GM18505 (cell line): ENCODE measurements at regions not wholly inside any gene's neighbourhood (a gene's known extent, or its start where the extent isn't known, plus 50 kb on each side); places are given as distances from the start of the nearest gene placed in this dataset.

Experiments
- ATAC-seq: cut with Tn5 transposase; IDR thresholded peaks from one replicate; pipeline ENCODE4 v1.9.1; 2021; ENCODE audit not compliant: unreplicated experiment
- POLR2A ChIP-seq: IDR thresholded peaks from 4 replicates; pipeline ENCODE4 v1.6.1; 2011; ENCODE audit warnings: borderline replicate concordance; ENCODE audit not compliant: insufficient read depth, insufficient read length; ENCODE audit errors: extremely low read depth

- TF ChIP-seq POLR2A, result no peak
- no peak for ATAC-seq
Measured at GRCh38 chr7:8913682-8914081, 480.3 kb downstream of the NXPH1 start.

- no peak for ATAC-seq
- no peak for TF ChIP-seq POLR2A
Measured at GRCh38 chr7:8921807-8922206, 488.4 kb downstream of the NXPH1 start.

GRCh38 chr7:8922726-8923125, 489.3 kb downstream of the NXPH1 start:
- no peak for TF ChIP-seq POLR2A
- ATAC-seq, result no peak

DNA sequence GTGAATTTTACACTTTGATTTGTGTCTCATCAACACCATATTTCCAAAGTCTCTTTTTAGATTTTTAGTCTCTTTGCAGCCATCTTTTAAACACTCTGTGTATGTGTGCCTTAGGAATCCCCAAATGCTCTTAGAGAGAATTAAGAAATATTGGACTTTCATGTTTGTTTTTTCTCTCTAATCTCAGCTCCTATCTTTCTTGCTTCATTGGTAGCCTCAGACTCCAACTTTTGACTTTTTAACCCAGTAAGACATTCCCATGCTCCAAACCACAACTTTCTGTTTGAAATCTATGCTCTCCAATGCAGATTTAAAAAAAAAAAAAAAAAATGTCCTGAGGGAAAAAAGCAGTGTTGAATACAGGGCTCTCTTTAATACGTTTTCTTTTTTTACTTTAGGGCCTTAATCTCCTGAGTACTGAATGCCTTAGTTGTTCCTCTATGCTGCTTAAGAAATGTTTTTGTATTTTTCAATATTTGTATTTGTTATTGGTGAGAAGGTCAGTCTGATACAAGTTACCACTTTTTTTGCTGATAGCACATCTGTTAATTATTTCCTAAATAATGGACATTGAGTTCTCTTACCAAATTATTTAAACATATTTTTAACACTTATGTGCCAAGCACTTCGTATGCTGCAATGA, 489.9 kb downstream of the NXPH1 start:
- ATAC-seq, result no peak
- no peak for TF ChIP-seq POLR2A

DNA sequence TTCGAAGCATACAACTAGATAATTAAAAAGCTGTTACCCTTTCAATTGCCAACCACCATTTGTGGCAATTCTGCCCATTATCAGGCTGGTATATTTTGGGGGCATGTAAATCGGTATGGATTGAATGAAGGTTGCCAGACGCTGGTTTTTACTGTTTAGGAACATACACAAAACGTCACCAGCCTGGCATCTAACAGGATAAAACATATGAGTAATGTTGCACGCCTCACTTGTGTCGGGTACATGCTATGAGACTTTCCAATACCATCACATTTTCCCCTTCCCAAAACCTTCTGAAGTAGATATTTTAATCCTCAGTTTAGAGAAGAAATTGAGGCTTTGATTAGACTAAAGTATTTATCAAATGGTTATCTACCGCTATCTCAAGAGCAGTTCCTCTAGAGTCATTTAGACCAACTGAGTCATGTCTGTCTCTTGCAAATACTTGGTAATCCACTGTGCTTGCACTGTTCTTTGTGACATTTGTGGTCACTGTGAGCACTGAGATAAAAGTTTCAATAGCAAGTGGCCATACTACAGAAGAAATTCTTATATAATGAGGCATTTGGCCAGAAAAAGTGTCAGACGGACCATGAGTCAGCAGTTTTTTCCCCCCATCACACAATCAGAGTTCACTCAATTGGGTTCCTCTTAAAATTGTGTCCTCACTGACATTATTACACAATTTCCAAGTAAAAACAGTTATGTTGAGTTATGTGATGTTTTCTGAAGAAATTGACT, 498.7 kb downstream of the NXPH1 start:
- no peak for ATAC-seq
- no peak for TF ChIP-seq POLR2A

DNA sequence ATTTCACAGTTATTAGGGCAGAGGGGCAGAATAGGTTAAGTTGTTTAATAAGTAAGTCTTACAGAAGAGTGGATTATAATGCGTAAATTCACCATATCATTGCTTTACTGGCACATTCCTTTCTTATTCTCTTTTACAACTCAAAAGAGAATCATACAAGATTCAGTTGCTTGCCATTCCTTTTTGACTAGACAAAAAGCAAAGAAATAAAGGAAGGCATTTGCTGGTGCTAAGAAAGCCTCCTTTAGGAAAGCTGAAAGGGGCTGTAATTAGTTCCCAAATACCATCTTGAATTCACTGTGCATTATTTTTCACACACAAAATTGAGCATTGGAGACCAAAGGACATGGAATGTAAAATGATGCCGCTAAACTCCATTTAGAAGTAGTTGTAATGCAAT, 499.3 kb downstream of the NXPH1 start:
- ATAC-seq, result no peak
- no peak for TF ChIP-seq POLR2A

GRCh38 chr7:8937204-8937603, 503.8 kb downstream of the NXPH1 start:
- no peak for TF ChIP-seq POLR2A
- ATAC-seq, result no peak

- no peak for ATAC-seq
- TF ChIP-seq POLR2A, result no peak
Measured at GRCh38 chr7:8938044-8938805, 504.8 kb downstream of the NXPH1 start.

DNA sequence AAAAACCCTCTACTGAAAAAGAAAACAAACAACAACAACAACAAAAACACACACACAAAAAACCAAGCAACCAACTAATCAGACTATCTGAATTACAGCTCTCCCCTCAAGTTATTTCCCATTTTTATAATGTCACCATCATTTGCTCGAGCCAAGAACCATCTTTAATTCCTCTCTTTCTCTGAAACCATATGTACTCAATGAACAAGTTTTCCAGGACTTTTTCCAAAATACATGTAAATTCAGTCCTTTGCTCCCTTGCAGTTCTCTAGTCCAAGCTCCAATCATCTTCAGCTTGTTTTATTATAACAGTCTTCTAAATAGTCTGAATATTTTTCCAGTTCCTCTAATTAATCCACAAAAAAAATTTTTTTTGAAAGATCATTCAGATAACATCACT, 506.0 kb downstream of the NXPH1 start:
- no peak for TF ChIP-seq POLR2A
- ATAC-seq, result no peak

GRCh38 chr7:8963722-8964121, 530.3 kb downstream of the NXPH1 start:
- TF ChIP-seq POLR2A, result no peak
- no peak for ATAC-seq

DNA sequence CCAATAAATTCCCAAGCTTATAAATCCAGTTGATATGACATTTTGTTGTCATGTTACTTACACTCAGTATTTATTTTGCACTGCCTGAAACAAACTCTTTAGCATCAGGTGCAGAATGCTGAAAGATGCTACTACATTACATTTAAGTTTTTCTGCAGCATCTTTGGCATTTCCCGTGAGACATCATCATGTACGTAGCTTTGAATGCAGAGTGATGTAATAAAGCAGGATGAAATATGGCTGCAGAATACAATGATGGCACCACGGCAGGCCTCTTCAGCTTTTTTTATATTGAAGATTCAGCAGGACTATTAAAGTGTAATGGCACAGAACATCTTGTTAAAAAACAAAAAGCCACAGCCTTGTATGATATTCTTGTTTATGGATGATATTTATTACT, 531.8 kb downstream of the NXPH1 start:
- no peak for TF ChIP-seq POLR2A
- ATAC-seq, result no peak

DNA sequence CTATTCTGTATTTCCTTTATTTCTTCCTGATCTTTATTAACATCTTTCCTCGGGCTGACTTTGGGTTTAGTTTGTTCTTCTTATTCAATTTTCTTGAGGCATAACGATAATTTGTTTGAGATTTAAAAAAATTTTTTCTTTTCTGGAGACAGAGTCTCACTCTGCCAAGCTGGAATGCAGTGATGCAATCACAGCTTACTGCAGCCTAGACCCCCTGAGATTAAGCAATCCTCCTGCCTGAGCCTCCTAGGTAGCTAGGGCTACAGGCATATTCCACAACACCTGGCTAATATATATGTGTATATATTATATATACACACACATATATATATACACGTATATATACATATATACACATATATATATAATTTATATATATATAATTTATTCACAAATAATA, 540.2 kb downstream of the NXPH1 start:
- TF ChIP-seq POLR2A, result no peak

DNA sequence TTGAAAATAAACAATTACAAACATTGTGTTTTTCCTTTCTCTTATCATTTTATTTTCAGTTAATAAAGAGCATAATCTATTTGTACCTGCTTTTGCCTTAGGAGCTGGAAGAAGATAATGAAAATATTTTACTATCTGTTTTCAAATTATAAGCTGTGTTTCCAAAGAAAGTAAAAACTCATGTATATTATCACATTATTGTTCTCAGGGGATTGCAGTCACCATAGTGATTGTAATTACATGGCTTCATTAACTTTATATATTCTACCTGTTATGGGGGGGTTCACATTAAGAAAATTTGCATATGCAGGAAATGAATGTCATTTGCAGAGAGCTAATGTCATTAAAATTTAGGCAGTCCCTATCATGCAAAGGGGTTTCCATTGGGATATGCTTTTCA, 542.3 kb downstream of the NXPH1 start:
- no peak for ATAC-seq
- TF ChIP-seq POLR2A, result no peak

More for the DNA sequence above, 540.2 kb downstream of the NXPH1 start:
- ATAC-seq, result no peak
